WERI-Rb-1 (cell line): ENCODE measurements at regions not wholly inside any gene's neighbourhood (a gene's known extent, or its start where the extent isn't known, plus 50 kb on each side); places are given as distances from the start of the nearest gene placed in this dataset.

Experiments used
- DNase-seq: peaks from one replicate; pipeline ENCODE4 v3.0.0-alpha.2; 2020
- H3K27ac ChIP-seq: fragments of 250-450 bp; sonication (Bioruptor Pico); 2 replicates; pipeline ENCODE4 v1.5.1; 2020; ENCODE audit warnings: mild to moderate bottlenecking, moderate library complexity
- H3K27me3 ChIP-seq: fragments of 250-450 bp; sonication (Bioruptor Pico); 2 replicates; pipeline ENCODE4 v1.5.1; 2021; ENCODE audit warnings: mild to moderate bottlenecking, low read depth, moderate library complexity; ENCODE audit not compliant: insufficient read depth, severe bottlenecking
- H3K36me3 ChIP-seq: fragments of 250-450 bp; sonication (Bioruptor Pico); 2 replicates; pipeline ENCODE4 v1.5.1; 2020; ENCODE audit warnings: mild to moderate bottlenecking, moderate library complexity
- H3K4me3 ChIP-seq: 2 replicates; pipeline ENCODE4 v1.5.1; 2011; ENCODE audit warnings: low read depth, mild to moderate bottlenecking, control low read depth, low read length
- H3K9me3 ChIP-seq: fragments of 250-450 bp; sonication (Bioruptor Pico); 2 replicates; pipeline ENCODE4 v1.5.1; 2021; ENCODE audit warnings: mild to moderate bottlenecking, moderate library complexity; ENCODE audit not compliant: severe bottlenecking
- TF ChIP-seq, protein P1 (sequence below): IDR thresholded peaks from 2 replicates; pipeline ENCODE4 v1.5.1; 2011; ENCODE audit warnings: low read depth, mild to moderate bottlenecking, control low read depth, inconsistent platforms, low read length

- H3K9me3 ChIP-seq = no peaks in the 10 kb centered on the region
- TF ChIP-seq, protein P1, sequence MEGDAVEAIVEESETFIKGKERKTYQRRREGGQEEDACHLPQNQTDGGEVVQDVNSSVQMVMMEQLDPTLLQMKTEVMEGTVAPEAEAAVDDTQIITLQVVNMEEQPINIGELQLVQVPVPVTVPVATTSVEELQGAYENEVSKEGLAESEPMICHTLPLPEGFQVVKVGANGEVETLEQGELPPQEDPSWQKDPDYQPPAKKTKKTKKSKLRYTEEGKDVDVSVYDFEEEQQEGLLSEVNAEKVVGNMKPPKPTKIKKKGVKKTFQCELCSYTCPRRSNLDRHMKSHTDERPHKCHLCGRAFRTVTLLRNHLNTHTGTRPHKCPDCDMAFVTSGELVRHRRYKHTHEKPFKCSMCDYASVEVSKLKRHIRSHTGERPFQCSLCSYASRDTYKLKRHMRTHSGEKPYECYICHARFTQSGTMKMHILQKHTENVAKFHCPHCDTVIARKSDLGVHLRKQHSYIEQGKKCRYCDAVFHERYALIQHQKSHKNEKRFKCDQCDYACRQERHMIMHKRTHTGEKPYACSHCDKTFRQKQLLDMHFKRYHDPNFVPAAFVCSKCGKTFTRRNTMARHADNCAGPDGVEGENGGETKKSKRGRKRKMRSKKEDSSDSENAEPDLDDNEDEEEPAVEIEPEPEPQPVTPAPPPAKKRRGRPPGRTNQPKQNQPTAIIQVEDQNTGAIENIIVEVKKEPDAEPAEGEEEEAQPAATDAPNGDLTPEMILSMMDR = no peak
- peaks cover 9% of the 10 kb centered on the region for H3K27me3 ChIP-seq
- DNase-seq = no peak
- H3K4me3 ChIP-seq = no peak overlapping the region
- no peak overlapping the region for H3K27ac ChIP-seq
- no peaks in the 10 kb centered on the region for H3K36me3 ChIP-seq
These were observed 73.0 kb upstream of the DMRTA1 start for GRCh38 chr9:22373636-22374035.

- Histone ChIP-seq H3K27ac (no peak overlapping the region), H3K27me3 (peaks cover 9% of the 10 kb centered on the region), H3K9me3 (no peaks in the 10 kb centered on the region), H3K4me3 (no peak overlapping the region), H3K36me3 (no peaks in the 10 kb centered on the region)
- DNase-seq = peak; percentile 10
- TF ChIP-seq, protein P1 = no peak
These were observed 72.6 kb upstream of the DMRTA1 start for GRCh38 chr9:22374051-22374450.

DNA sequence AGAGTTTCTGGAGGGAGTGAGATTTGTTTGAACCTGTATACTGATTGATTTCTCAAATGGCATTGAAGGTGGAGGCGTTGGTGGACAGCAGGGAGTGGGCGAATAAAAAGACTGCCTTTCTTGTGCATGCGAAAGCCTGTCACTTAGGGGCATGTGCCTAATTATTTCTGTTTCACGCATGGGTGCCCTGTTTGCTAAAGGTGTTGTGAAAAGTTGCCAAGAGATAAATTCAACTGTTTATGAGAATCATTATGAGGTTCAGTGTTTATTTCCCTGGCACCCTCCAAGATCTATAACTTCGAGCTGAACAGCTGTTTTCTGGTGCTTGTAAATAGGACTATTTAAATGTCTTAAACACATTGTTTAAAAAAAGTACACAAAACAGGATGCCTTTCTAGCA is 67.4 kb upstream of the DMRTA1 start:
- Histone ChIP-seq H3K27me3 (peaks cover 3% of the 10 kb centered on the region), H3K27ac (no peak overlapping the region), H3K36me3 (no peaks in the 10 kb centered on the region), H3K4me3 (no peak overlapping the region), H3K9me3 (no peaks in the 10 kb centered on the region)
- DNase-seq = no peak
- TF ChIP-seq, protein P1 = no peak

GRCh38 chr9:22381170-22381569 is 65.5 kb upstream of the DMRTA1 start:
- H3K27me3 ChIP-seq = peaks cover 3% of the 10 kb centered on the region
- H3K9me3 ChIP-seq = no peaks in the 10 kb centered on the region
- H3K36me3 ChIP-seq = no peaks in the 10 kb centered on the region
- TF ChIP-seq, protein P1 = no peak
- no peak overlapping the region for H3K4me3 ChIP-seq
- H3K27ac ChIP-seq = no peak overlapping the region
- no peak for DNase-seq

GRCh38 chr9:22382331-22382730 is 64.3 kb upstream of the DMRTA1 start:
- Histone ChIP-seq H3K36me3 (no peaks in the 10 kb centered on the region), H3K27ac (no peak overlapping the region), H3K9me3 (no peaks in the 10 kb centered on the region), H3K4me3 (no peak overlapping the region), H3K27me3 (peaks cover 7% of the 10 kb centered on the region)
- TF ChIP-seq, protein P1 = no peak
- DNase-seq = no peak

DNA sequence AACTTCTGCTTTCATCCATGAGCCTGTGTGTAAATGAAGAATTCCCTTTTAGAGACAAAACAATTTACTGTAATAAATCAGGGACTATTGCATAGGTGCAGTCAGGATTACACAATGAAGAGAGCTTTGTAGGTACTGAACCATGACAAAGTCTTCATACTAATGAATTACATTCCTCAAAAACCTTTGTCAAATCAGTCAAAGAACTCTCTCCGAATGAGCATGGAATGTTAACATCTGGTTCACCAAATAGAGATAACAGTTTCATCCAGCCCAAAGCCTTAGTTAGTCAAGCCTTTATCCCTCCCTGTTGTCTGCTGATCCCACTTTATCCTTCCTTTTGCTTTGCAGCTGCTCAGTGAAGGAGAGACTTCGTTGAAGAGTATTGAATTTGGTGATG is 62.9 kb upstream of the DMRTA1 start:
- Histone ChIP-seq H3K4me3 (no peak overlapping the region), H3K9me3 (no peaks in the 10 kb centered on the region), H3K27me3 (peaks cover 7% of the 10 kb centered on the region), H3K27ac (no peak overlapping the region), H3K36me3 (no peaks in the 10 kb centered on the region)
- DNase-seq = no peak
- TF ChIP-seq, protein P1 = no peak
